H1 (cell line): ENCODE measurements at regions not wholly inside any gene's neighbourhood (a gene's known extent, or its start where the extent isn't known, plus 50 kb on each side); places are given as distances from the start of the nearest gene placed in this dataset.

Experiments used
- CTCF ChIA-PET: fragments of 300-600 bp; sonication (Branson Sonifier 250); formaldehyde crosslinking; loops from one replicate; lab custom pipeline; 2021; ENCODE audit not compliant: partially characterized antibody; lab: Charles Lee
- POLR2A ChIA-PET: fragments of 300-600 bp; sonication (Branson Sonifier 250); formaldehyde crosslinking; loops from one replicate; lab custom pipeline; 2021; ENCODE audit warnings: inconsistent platforms; ENCODE audit not compliant: partially characterized antibody; lab: Charles Lee
- DNase-seq, 2 experiments: peaks; one replicate each; pipeline versions ENCODE4 v3.0.0 to v3.0.0-alpha.2; 2010 to 2022; ENCODE audit warnings: low spot score in 2 of 2, low read depth in 1 of 2, mixed read lengths in 1 of 2
- FAIRE-seq: peaks from 2 replicates; lab custom pipeline; 2011; peaks lifted over from hg19 to GRCh38; lab: Jason Lieb, UNC
- H2AFZ ChIP-seq: 2 replicates; pipeline ENCODE4 v1.8.1; 2012; ENCODE audit warnings: low read length, inconsistent platforms
- H2AK5ac ChIP-seq: 2 replicates; pipeline ENCODE4 v1.6.1; 2013; ENCODE audit warnings: low read depth, low read length
- H2BK120ac ChIP-seq: replicated peaks from 2 replicates; pipeline ENCODE3; 2013; ENCODE audit warnings: low read depth, low read length, inconsistent platforms
- H2BK12ac ChIP-seq: 2 replicates; pipeline ENCODE4 v1.6.1; 2013; ENCODE audit warnings: low read depth, low read length
- H2BK15ac ChIP-seq: 2 replicates; pipeline ENCODE4 v1.6.1; 2013; ENCODE audit warnings: low read length
- H2BK20ac ChIP-seq: 2 replicates; pipeline ENCODE4 v1.6.1; 2013; ENCODE audit warnings: low read length
- H2BK5ac ChIP-seq: 2 replicates; pipeline ENCODE4 v1.6.1; 2013; ENCODE audit warnings: low read depth, low read length
- H3K14ac ChIP-seq: 2 replicates; pipeline ENCODE4 v1.6.1; 2013; ENCODE audit warnings: inconsistent platforms; ENCODE audit not compliant: insufficient read length
- H3K18ac ChIP-seq: 2 replicates; pipeline ENCODE4 v1.6.1; 2013; ENCODE audit warnings: low read length; ENCODE audit errors: extremely low read depth
- H3K23ac ChIP-seq: 2 replicates; pipeline ENCODE4 v1.6.1; 2013; ENCODE audit warnings: inconsistent platforms; ENCODE audit not compliant: insufficient read length
- H3K23me2 ChIP-seq: 2 replicates; pipeline ENCODE4 v1.6.1; 2013; ENCODE audit warnings: low read depth, low read length
- H3K27ac ChIP-seq: 2 replicates; pipeline ENCODE4 v1.6.1; 2011; ENCODE audit warnings: low read depth, low read length, inconsistent platforms
- H3K27me3 ChIP-seq, 4 experiments: replicated peaks in 1 of 4; 1 replicate in 1 of 4; 2 replicates in 3 of 4; pipeline versions ENCODE4 v1.6.1 to v1.8.1; 2011 to 2013; ENCODE audit warnings: low read length in 3 of 4, mild to moderate bottlenecking in 3 of 4, inconsistent platforms in 2 of 4, mixed read lengths in 2 of 4, moderate library complexity in 1 of 4; ENCODE audit not compliant: control insufficient read depth in 3 of 4, insufficient read depth in 3 of 4; ENCODE audit errors: extremely low read depth in 1 of 4
- H3K36me3 ChIP-seq, 4 experiments: 2 replicates each; pipeline versions ENCODE4 v1.6.1 to v1.8.1; 2011 to 2013; ENCODE audit warnings: mild to moderate bottlenecking in 4 of 4, low read length in 3 of 4, moderate library complexity in 2 of 4, control low read depth in 1 of 4, inconsistent platforms in 1 of 4; ENCODE audit not compliant: insufficient read depth in 4 of 4, control insufficient read depth in 2 of 4
- H3K4ac ChIP-seq: replicated peaks from 2 replicates; pipeline ENCODE3; 2013; ENCODE audit warnings: low read length, low read depth, mixed read lengths, inconsistent platforms; ENCODE audit not compliant: insufficient read length
- H3K4me1 ChIP-seq, 4 experiments: replicated peaks in 1 of 4; 1 replicate in 1 of 4; 2 replicates in 3 of 4; pipeline versions ENCODE4 v1.6.1 to v1.8.1; 2011 to 2013; ENCODE audit warnings: low read length in 3 of 4, inconsistent platforms in 2 of 4, mixed read lengths in 1 of 4; ENCODE audit not compliant: insufficient read depth in 4 of 4, control insufficient read depth in 3 of 4
- H3K4me2 ChIP-seq, 2 experiments: 2 replicates each; pipeline versions ENCODE4 v1.6.1 to v1.8.1; 2011 to 2013; ENCODE audit warnings: low read depth in 2 of 2, low read length in 2 of 2, control low read depth in 1 of 2, inconsistent platforms in 1 of 2, mild to moderate bottlenecking in 1 of 2; ENCODE audit not compliant: insufficient read depth in 1 of 2
- H3K4me3 ChIP-seq, 4 experiments: fragments of 200-600, 300-600 bp in 1 of 4; sonication (generic), shearing (Covaris generic), sonication (Bioruptor Twin) in 1 of 4; 2 replicates each; pipeline versions ENCODE4 v1.5.1 to v1.8.1; 2011 to 2016; ENCODE audit warnings: low read length in 4 of 4, low read depth in 3 of 4, control low read depth in 2 of 4, inconsistent platforms in 2 of 4, mild to moderate bottlenecking in 2 of 4, mixed read lengths in 1 of 4, moderate library complexity in 1 of 4; ENCODE audit not compliant: insufficient read depth in 2 of 4; ENCODE audit errors: extremely low read depth in 1 of 4
- H3K56ac ChIP-seq: replicated peaks from 2 replicates; pipeline ENCODE3; 2013; ENCODE audit warnings: low read depth, mild to moderate bottlenecking, mixed read lengths, low read length, inconsistent platforms; ENCODE audit not compliant: insufficient read length
- H3K79me1 ChIP-seq: 2 replicates; pipeline ENCODE4 v1.6.1; 2013; ENCODE audit warnings: low read depth, low read length, control low read depth
- H3K79me2 ChIP-seq, 2 experiments: 2 replicates each; pipeline versions ENCODE4 v1.6.1 to v1.8.1; 2012 to 2013; ENCODE audit warnings: low read length in 2 of 2, mild to moderate bottlenecking in 2 of 2, inconsistent platforms in 1 of 2; ENCODE audit not compliant: insufficient read depth in 2 of 2, control insufficient read depth in 1 of 2
- H3K9ac ChIP-seq, 4 experiments: replicated peaks in 1 of 4; 1 replicate in 1 of 4; 2 replicates in 3 of 4; pipeline versions ENCODE4 v1.6.1 to v1.8.1; 2011 to 2013; ENCODE audit warnings: low read depth in 3 of 4, low read length in 3 of 4, control low read depth in 2 of 4, mild to moderate bottlenecking in 2 of 4, moderate library complexity in 2 of 4, inconsistent platforms in 1 of 4; ENCODE audit errors: extremely low read depth in 1 of 4
- H3K9me3 ChIP-seq, 2 experiments: 2 replicates each; pipeline versions ENCODE4 v1.6.1 to v1.8.1; 2012 to 2013; ENCODE audit warnings: mild to moderate bottlenecking in 2 of 2, moderate library complexity in 2 of 2, control low read depth in 1 of 2, inconsistent platforms in 1 of 2, low read depth in 1 of 2, low read length in 1 of 2, mixed read lengths in 1 of 2; ENCODE audit not compliant: insufficient read depth in 2 of 2
- H4K20me1 ChIP-seq, 2 experiments: replicated peaks in 1 of 2; 2 replicates each; pipeline versions ENCODE3 to v1.8.1; 2011 to 2013; ENCODE audit warnings: inconsistent platforms in 2 of 2, low read length in 2 of 2, mild to moderate bottlenecking in 1 of 2; ENCODE audit not compliant: insufficient read depth in 2 of 2, control insufficient read depth in 1 of 2
- H4K5ac ChIP-seq: 2 replicates; pipeline ENCODE4 v1.6.1; 2013; ENCODE audit warnings: low read length, low read depth, mixed read lengths, inconsistent platforms; ENCODE audit not compliant: insufficient read length
- H4K8ac ChIP-seq: 2 replicates; pipeline ENCODE4 v1.8.0; 2013; ENCODE audit warnings: mild to moderate bottlenecking, moderate library complexity, low read length, inconsistent platforms; ENCODE audit not compliant: insufficient read depth; ENCODE audit errors: extremely low read depth
- H4K91ac ChIP-seq: replicated peaks from 2 replicates; pipeline ENCODE3; 2013; ENCODE audit warnings: low read length, mixed read lengths, inconsistent platforms; ENCODE audit not compliant: insufficient read length
- CBX5 ChIP-seq: fragments of 300-800, 300-1000 bp; sonication (generic); IDR thresholded peaks from 2 replicates; pipeline ENCODE4 v1.7.1; 2016; ENCODE audit warnings: antibody characterized with exemption, low read length, low read depth
- CTBP2 ChIP-seq: IDR thresholded peaks from 2 replicates; pipeline ENCODE4 v1.7.0; 2011; ENCODE audit warnings: borderline replicate concordance, mild to moderate bottlenecking, moderate library complexity, mixed read lengths, low read length; ENCODE audit not compliant: insufficient read depth, insufficient read length
- HDAC2 ChIP-seq, 2 experiments: fragments of 300-600 bp in 1 of 2; sonication (generic) in 1 of 2; IDR thresholded peaks; 2 replicates each; pipeline ENCODE4 v1.6.1; 2011 to 2012; ENCODE audit warnings: low read depth in 2 of 2, low read length in 2 of 2, mild to moderate bottlenecking in 2 of 2, moderate library complexity in 2 of 2, borderline replicate concordance in 1 of 2, inconsistent platforms in 1 of 2
- HDAC6 ChIP-seq: IDR thresholded peaks from one replicate; pipeline ENCODE4 v1.7.1; 2012; ENCODE audit warnings: low read depth, mild to moderate bottlenecking, inconsistent platforms, low read length, moderate library complexity
- JUN ChIP-seq: IDR thresholded peaks from 2 replicates; pipeline ENCODE4 v1.6.1; 2011; ENCODE audit warnings: low read depth, mild to moderate bottlenecking, improper control_type of control experiment, low read length
- NANOG ChIP-seq: IDR thresholded peaks from 2 replicates; pipeline ENCODE4 v1.6.1; 2011; ENCODE audit warnings: low read length, low read depth, mild to moderate bottlenecking, inconsistent platforms; ENCODE audit not compliant: insufficient read depth, poor library complexity, severe bottlenecking
- RXRA ChIP-seq: IDR thresholded peaks from 2 replicates; pipeline ENCODE4 v1.6.1; 2011; ENCODE audit warnings: low read depth, mild to moderate bottlenecking, low read length, moderate library complexity; ENCODE audit not compliant: insufficient read depth
- SAP30 ChIP-seq: fragments of 300-600 bp; sonication (generic); IDR thresholded peaks from 2 replicates; pipeline ENCODE4 v1.7.1; 2012; ENCODE audit warnings: low read length, moderate library complexity, mild to moderate bottlenecking, inconsistent platforms; ENCODE audit not compliant: insufficient read depth, insufficient replicate concordance
- SRF ChIP-seq: IDR thresholded peaks from 2 replicates; pipeline ENCODE4 v1.6.1; 2011; ENCODE audit warnings: mild to moderate bottlenecking, low read depth, low read length, moderate library complexity
- TAF1 ChIP-seq: IDR thresholded peaks from 2 replicates; pipeline ENCODE4 v1.6.1; 2011; ENCODE audit warnings: mild to moderate bottlenecking, low read depth, low read length
- TEAD4 ChIP-seq: IDR thresholded peaks from 2 replicates; pipeline ENCODE4 v1.6.1; 2012; ENCODE audit warnings: low read depth, low read length, inconsistent platforms, mixed read lengths
- WGBS, 2 experiments: shearing (Covaris generic) in 1 of 2; methylation state at CpG; one replicate each; pipeline versions ENCODE4 v1.1.6 to v1.1.7; 2013 to 2015; ENCODE audit warnings: low lambda C conversion rate in 2 of 2, mixed read lengths in 2 of 2, inconsistent platforms in 1 of 2, low coverage in 1 of 2, missing lambda C conversion rate in 1 of 2; ENCODE audit not compliant: insufficient replicate concordance in 2 of 2, insufficient coverage in 1 of 2, insufficient read length in 1 of 2; ENCODE audit errors: extremely low coverage in 1 of 2, missing lambda C conversion rate in 1 of 2; 5-methylcytosine and 5-hydroxymethylcytosine counted together
- TF ChIP-seq, protein P1 (sequence below): IDR thresholded peaks from 2 replicates; pipeline ENCODE4 v1.6.1; 2011; ENCODE audit warnings: low read depth, mild to moderate bottlenecking, low read length; ENCODE audit not compliant: insufficient read depth

- Histone ChIP-seq H2AK5ac (no peak overlapping the region), H3K79me2 (no peaks in the 10 kb centered on the region), H2BK15ac (no peak overlapping the region), H3K36me3 (no peaks in the 10 kb centered on the region), H4K8ac (no peak overlapping the region), H3K23me2 (no peaks in the 10 kb centered on the region), H3K23ac (no peak overlapping the region), H3K4me1 (no peaks in the 10 kb centered on the region), H3K9ac (no peak overlapping the region), H2BK20ac (no peak overlapping the region), H3K4me2 (no peak overlapping the region), H3K4ac (no peak overlapping the region), H3K18ac (no peak overlapping the region), H3K56ac (no peak overlapping the region), H3K27me3 (no peaks in the 10 kb centered on the region), H4K91ac (no peak overlapping the region), H3K14ac (no peak overlapping the region), H3K4me3 (no peak overlapping the region), H4K20me1 (no peaks in the 10 kb centered on the region), H4K5ac (no peak overlapping the region), H2BK12ac (no peak overlapping the region), H3K79me1 (no peaks in the 10 kb centered on the region), H2AFZ (no peak overlapping the region), H3K27ac (no peak overlapping the region), H2BK120ac (no peak overlapping the region), H3K9me3 (no peaks in the 10 kb centered on the region), H2BK5ac (no peak overlapping the region)
- 95% methylated on average over 1 of the region's 1 CpG; no CpG with 5 or more reads in 1 of the 2 experiments for WGBS, 2 experiments
- no peak for TF ChIP-seq SAP30
- TF ChIP-seq TEAD4: no peak
- no peak for TF ChIP-seq CBX5
- TF ChIP-seq HDAC2 (IDR thresholded peaks at IDR 0.05; ENCODE audit: borderline replicate concordance in 1 of 2, low read depth in 2 of 2, low read length in 2 of 2): no peak
- TF ChIP-seq HDAC6: no peak
- TF ChIP-seq JUN: no peak
- no peak for TF ChIP-seq TAF1
- no peak for TF ChIP-seq RXRA
- TF ChIP-seq CTBP2: no peak
- TF ChIP-seq, protein P1, sequence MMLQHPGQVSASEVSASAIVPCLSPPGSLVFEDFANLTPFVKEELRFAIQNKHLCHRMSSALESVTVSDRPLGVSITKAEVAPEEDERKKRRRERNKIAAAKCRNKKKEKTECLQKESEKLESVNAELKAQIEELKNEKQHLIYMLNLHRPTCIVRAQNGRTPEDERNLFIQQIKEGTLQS: no peak
- no peak for TF ChIP-seq SRF
- TF ChIP-seq NANOG: no peak
- no peak for DNase-seq
- FAIRE-seq: no peak
- CTCF ChIA-PET: interaction anchor here (0.7 kb wide), 1 partner anchor 617 kb away, joined by 3 read pairs; no protein-coding TSS in a partner anchor
- POLR2A ChIA-PET: no interaction called here
Measured at GRCh38 chr4:23005691-23006090, 313.0 kb downstream of the GBA3 start.
